Mucosa of stomach (tissue), 1 donor: ENCODE measurements at regions not wholly inside any gene's neighbourhood (a gene's known extent, or its start where the extent isn't known, plus 50 kb on each side); places are given as distances from the start of the nearest gene placed in this dataset.

Experiments used
- H3K27me3 ChIP-seq: one replicate; pipeline ENCODE4 v1.7.0; 2013; ENCODE audit warnings: mild to moderate bottlenecking, low read length; ENCODE audit not compliant: control insufficient read depth, insufficient read depth
- H3K36me3 ChIP-seq: one replicate; pipeline ENCODE4 v1.7.0; 2013; ENCODE audit warnings: low read length; ENCODE audit not compliant: control insufficient read depth, insufficient read depth
- H3K4me1 ChIP-seq: one replicate; pipeline ENCODE4 v1.7.0; 2013; ENCODE audit warnings: mild to moderate bottlenecking, low read length; ENCODE audit not compliant: control insufficient read depth, insufficient read depth
- H3K4me3 ChIP-seq: one replicate; pipeline ENCODE4 v1.7.0; 2013; ENCODE audit warnings: low read length
- H3K9ac ChIP-seq: one replicate; pipeline ENCODE4 v1.7.0; 2013; ENCODE audit warnings: mild to moderate bottlenecking, low read length, moderate library complexity
- H3K9me3 ChIP-seq: one replicate; pipeline ENCODE4 v1.7.0; 2013; ENCODE audit warnings: mild to moderate bottlenecking, low read length, moderate library complexity; ENCODE audit not compliant: control insufficient read depth
- donor health status: Pancreatic carcinoma.

- no peak overlapping the region for H3K9ac ChIP-seq
- H3K4me3 ChIP-seq, result no peak overlapping the region
- no peaks in the 10 kb centered on the region for H3K36me3 ChIP-seq
- no peaks in the 10 kb centered on the region for H3K9me3 ChIP-seq
- no peaks in the 10 kb centered on the region for H3K4me1 ChIP-seq
- no peaks in the 10 kb centered on the region for H3K27me3 ChIP-seq
Observed at GRCh38 chr3:177776661-177777101, 579.4 kb upstream of the TBL1XR1 start.

- Histone ChIP-seq H3K9me3 (no peaks in the 10 kb centered on the region), H3K4me1 (no peaks in the 10 kb centered on the region), H3K4me3 (no peak overlapping the region), H3K9ac (no peak overlapping the region), H3K27me3 (no peaks in the 10 kb centered on the region), H3K36me3 (no peaks in the 10 kb centered on the region)
Observed at GRCh38 chr3:177777699-177778098, 580.4 kb upstream of the TBL1XR1 start.

GRCh38 chr3:177778633-177779032 lies 581.4 kb upstream of the TBL1XR1 start:
- H3K9ac ChIP-seq, result no peak overlapping the region
- no peaks in the 10 kb centered on the region for H3K4me1 ChIP-seq
- H3K4me3 ChIP-seq, result no peak overlapping the region
- no peaks in the 10 kb centered on the region for H3K36me3 ChIP-seq
- no peaks in the 10 kb centered on the region for H3K27me3 ChIP-seq
- no peaks in the 10 kb centered on the region for H3K9me3 ChIP-seq

- no peaks in the 10 kb centered on the region for H3K36me3 ChIP-seq
- no peaks in the 10 kb centered on the region for H3K9me3 ChIP-seq
- no peaks in the 10 kb centered on the region for H3K4me1 ChIP-seq
- no peak overlapping the region for H3K9ac ChIP-seq
- H3K4me3 ChIP-seq, result no peak overlapping the region
- H3K27me3 ChIP-seq, result no peaks in the 10 kb centered on the region
Observed at GRCh38 chr3:177781686-177782161, 584.4 kb upstream of the TBL1XR1 start.

GRCh38 chr3:177783338-177783737 lies 586.1 kb upstream of the TBL1XR1 start:
- Histone ChIP-seq H3K9ac (no peak overlapping the region), H3K4me3 (no peak overlapping the region), H3K36me3 (no peaks in the 10 kb centered on the region), H3K4me1 (no peaks in the 10 kb centered on the region), H3K27me3 (no peaks in the 10 kb centered on the region), H3K9me3 (no peaks in the 10 kb centered on the region)

- no peaks in the 10 kb centered on the region for H3K9me3 ChIP-seq
- no peaks in the 10 kb centered on the region for H3K36me3 ChIP-seq
- H3K4me1 ChIP-seq, result no peaks in the 10 kb centered on the region
- no peaks in the 10 kb centered on the region for H3K27me3 ChIP-seq
- H3K9ac ChIP-seq, result no peak overlapping the region
- H3K4me3 ChIP-seq, result no peak overlapping the region
Observed at GRCh38 chr3:177783767-177784166, 586.5 kb upstream of the TBL1XR1 start.

GRCh38 chr3:177787279-177788041 lies 590.2 kb upstream of the TBL1XR1 start:
- H3K4me1 ChIP-seq, result no peaks in the 10 kb centered on the region
- no peaks in the 10 kb centered on the region for H3K9me3 ChIP-seq
- H3K36me3 ChIP-seq, result no peaks in the 10 kb centered on the region
- H3K4me3 ChIP-seq, result no peak overlapping the region
- no peaks in the 10 kb centered on the region for H3K27me3 ChIP-seq
- H3K9ac ChIP-seq, result no peak overlapping the region

- Histone ChIP-seq H3K4me3 (no peak overlapping the region), H3K9me3 (no peaks in the 10 kb centered on the region), H3K36me3 (no peaks in the 10 kb centered on the region), H3K27me3 (no peaks in the 10 kb centered on the region), H3K4me1 (no peaks in the 10 kb centered on the region), H3K9ac (no peak overlapping the region)
Observed at GRCh38 chr3:177789500-177789899, 592.2 kb upstream of the TBL1XR1 start.

GRCh38 chr3:177792311-177793030 lies 595.2 kb upstream of the TBL1XR1 start:
- no peak overlapping the region for H3K9ac ChIP-seq
- H3K4me1 ChIP-seq, result no peaks in the 10 kb centered on the region

GRCh38 chr3:177793451-177793850 lies 596.2 kb upstream of the TBL1XR1 start:
- H3K27me3 ChIP-seq, result no peaks in the 10 kb centered on the region
- H3K36me3 ChIP-seq, result no peaks in the 10 kb centered on the region

More at GRCh38 chr3:177792311-177793030, 595.2 kb upstream of the TBL1XR1 start:
- no peaks in the 10 kb centered on the region for H3K36me3 ChIP-seq
- no peak overlapping the region for H3K4me3 ChIP-seq
- no peaks in the 10 kb centered on the region for H3K27me3 ChIP-seq
- H3K9me3 ChIP-seq, result no peaks in the 10 kb centered on the region

GRCh38 chr3:177795216-177795615 lies 597.9 kb upstream of the TBL1XR1 start:
- Histone ChIP-seq H3K9me3 (no peaks in the 10 kb centered on the region), H3K4me1 (no peaks in the 10 kb centered on the region), H3K4me3 (no peak overlapping the region), H3K36me3 (no peaks in the 10 kb centered on the region), H3K9ac (no peak overlapping the region), H3K27me3 (no peaks in the 10 kb centered on the region)

More at GRCh38 chr3:177793451-177793850, 596.2 kb upstream of the TBL1XR1 start:
- Histone ChIP-seq H3K9me3 (no peaks in the 10 kb centered on the region), H3K9ac (no peak overlapping the region), H3K4me3 (no peak overlapping the region), H3K4me1 (no peaks in the 10 kb centered on the region)

GRCh38 chr3:177795859-177796258 lies 598.6 kb upstream of the TBL1XR1 start:
- no peaks in the 10 kb centered on the region for H3K4me1 ChIP-seq

More at GRCh38 chr3:177795859-177796258, 598.6 kb upstream of the TBL1XR1 start:
- H3K9me3 ChIP-seq, result no peaks in the 10 kb centered on the region
- H3K27me3 ChIP-seq, result no peaks in the 10 kb centered on the region
- no peak overlapping the region for H3K4me3 ChIP-seq
- no peaks in the 10 kb centered on the region for H3K36me3 ChIP-seq
- H3K9ac ChIP-seq, result no peak overlapping the region
